Neural cell (in vitro differentiated cells): ENCODE measurements at regions not wholly inside any gene's neighbourhood (a gene's known extent, or its start where the extent isn't known, plus 50 kb on each side); places are given as distances from the start of the nearest gene placed in this dataset.

Experiments
- H2AFZ ChIP-seq: fragments of 200-600, 300-800 bp; sonication (generic), shearing (Covaris generic); 2 replicates; pipeline ENCODE4 v1.6.0; 2014; ENCODE audit warnings: low read depth, mild to moderate bottlenecking, antibody characterized with exemption, low read length, moderate library complexity
- H3F3A ChIP-seq: fragments of 200-600 bp; shearing (Covaris generic); 2 replicates; pipeline ENCODE4 v1.6.1; 2016; ENCODE audit warnings: mild to moderate bottlenecking, moderate library complexity, mixed read lengths, antibody characterized with exemption, low read length; ENCODE audit not compliant: insufficient read depth, poor library complexity, severe bottlenecking
- H3K27ac ChIP-seq: fragments of 200-600, 300-800 bp; sonication (generic), shearing (Covaris generic); 2 replicates; pipeline ENCODE4 v1.5.1; 2014; ENCODE audit warnings: mild to moderate bottlenecking, low read length, moderate library complexity
- H3K27me3 ChIP-seq: fragments of 300-800, 200-600 bp; sonication (generic), shearing (Covaris generic); 2 replicates; pipeline ENCODE4 v1.6.0; 2014; ENCODE audit warnings: mild to moderate bottlenecking, low read depth, low read length, moderate library complexity; ENCODE audit not compliant: insufficient read depth
- H3K36me3 ChIP-seq: fragments of 300-800, 200-600 bp; sonication (generic), shearing (Covaris generic); 2 replicates; pipeline ENCODE4 v1.5.1; 2014; ENCODE audit warnings: mild to moderate bottlenecking, antibody characterized with exemption, low read length, moderate library complexity; ENCODE audit not compliant: insufficient read depth
- H3K4me2 ChIP-seq: fragments of 300-800, 200-600 bp; sonication (generic), shearing (Covaris generic); 2 replicates; pipeline ENCODE4 v1.6.0; 2014; ENCODE audit warnings: mild to moderate bottlenecking, low read length
- H3K4me3 ChIP-seq: fragments of 300-800, 200-600 bp; sonication (generic), shearing (Covaris generic); 2 replicates; pipeline ENCODE4 v1.5.1; 2014; ENCODE audit warnings: mild to moderate bottlenecking, low read length, moderate library complexity
- H3K79me2 ChIP-seq: fragments of 200-600 bp; shearing (Covaris generic); replicated peaks from 2 replicates; pipeline ENCODE4 v1.6.0; 2014; ENCODE audit warnings: mild to moderate bottlenecking, low read length, moderate library complexity; ENCODE audit not compliant: insufficient read depth
- H3K9ac ChIP-seq: fragments of 300-800, 200-600 bp; sonication (generic), shearing (Covaris generic); 2 replicates; pipeline ENCODE4 v1.6.1; 2016; ENCODE audit warnings: mild to moderate bottlenecking, low read length, mixed read lengths
- H3K9me2 ChIP-seq: fragments of 200-600 bp; shearing (Covaris generic); 2 replicates; pipeline ENCODE4 v1.6.1; 2016; ENCODE audit warnings: mild to moderate bottlenecking, low read length, mixed read lengths; ENCODE audit not compliant: insufficient read depth
- H3K9me3 ChIP-seq: fragments of 200-600, 300-800 bp; sonication (generic), shearing (Covaris generic); 2 replicates; pipeline ENCODE4 v1.6.1; 2016; ENCODE audit warnings: mild to moderate bottlenecking, mixed run types, low read length, moderate library complexity, mixed read lengths
- H4K20me1 ChIP-seq: fragments of 200-600 bp; shearing (Covaris generic); 2 replicates; pipeline ENCODE4 v1.6.1; 2016; ENCODE audit warnings: mild to moderate bottlenecking, mixed run types; ENCODE audit not compliant: insufficient read depth
- CTCF ChIP-seq: fragments of 450-650 bp; IDR thresholded peaks from 2 replicates; pipeline ENCODE4 v1.5.1; 2014; ENCODE audit warnings: antibody characterized with exemption, mild to moderate bottlenecking, moderate library complexity; ENCODE audit not compliant: poor library complexity, severe bottlenecking
- EP300 ChIP-seq: fragments of 450-650 bp; conservative IDR thresholded peaks from 2 replicates; pipeline ENCODE4 v1.6.1; 2014; ENCODE audit warnings: antibody characterized with exemption, mild to moderate bottlenecking, moderate library complexity; ENCODE audit not compliant: poor library complexity, severe bottlenecking
- EZH2 ChIP-seq: fragments of 200-600, 300-800 bp; shearing (Covaris generic), sonication (generic); IDR thresholded peaks from 2 replicates; pipeline ENCODE4 v1.6.1; 2014; ENCODE audit warnings: antibody characterized with exemption, low read length, borderline replicate concordance, mild to moderate bottlenecking; ENCODE audit not compliant: insufficient read depth, poor library complexity, severe bottlenecking
- MXI1 ChIP-seq: fragments of 450-650 bp; conservative IDR thresholded peaks from 2 replicates; pipeline ENCODE4 v1.6.1; 2014; ENCODE audit warnings: antibody characterized with exemption, mild to moderate bottlenecking; ENCODE audit not compliant: poor library complexity, severe bottlenecking
- POLR2AphosphoS5 ChIP-seq: IDR thresholded peaks from 2 replicates; pipeline ENCODE4 v1.6.1; 2012
- RAD21 ChIP-seq: fragments of 450-650 bp; conservative IDR thresholded peaks from 2 replicates; pipeline ENCODE4 v1.6.1; 2014; ENCODE audit warnings: antibody characterized with exemption, mild to moderate bottlenecking, moderate library complexity
- SMC3 ChIP-seq: fragments of 450-650 bp; conservative IDR thresholded peaks from 2 replicates; pipeline ENCODE4 v1.6.1; 2014; ENCODE audit warnings: antibody characterized with exemption, mild to moderate bottlenecking, moderate library complexity; ENCODE audit not compliant: poor library complexity
- TAF1 ChIP-seq: IDR thresholded peaks from 2 replicates; pipeline ENCODE4 v1.6.1; 2012; ENCODE audit warnings: low read depth
- TF ChIP-seq, protein P1 (sequence below): IDR thresholded peaks from 2 replicates; pipeline ENCODE4 v1.6.1; 2012; ENCODE audit warnings: borderline replicate concordance

DNA sequence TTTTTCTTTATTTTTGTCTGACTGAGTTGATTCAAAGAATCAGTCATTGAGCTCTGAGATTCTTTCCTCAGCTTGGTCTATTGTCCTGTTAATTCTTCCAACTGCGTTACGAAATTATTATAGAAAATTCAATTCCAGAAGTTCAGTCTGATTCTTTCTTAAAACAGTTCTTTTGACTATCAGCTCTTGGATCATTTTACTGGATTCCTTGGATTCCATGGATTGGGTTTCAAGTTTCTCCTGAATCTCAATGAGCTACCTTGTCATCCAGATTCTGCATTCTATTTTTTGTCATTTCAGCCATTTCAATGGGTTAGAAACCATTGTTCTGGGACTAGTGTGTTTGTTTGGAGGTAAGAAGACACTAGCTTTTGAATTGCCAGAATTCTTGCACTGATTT is 169.3 kb downstream of the PCDH20 start:
- Histone ChIP-seq H3F3A (no peaks in the 10 kb centered on the region), H3K79me2 (no peaks in the 10 kb centered on the region), H3K36me3 (no peaks in the 10 kb centered on the region), H3K9me2 (no peaks in the 10 kb centered on the region), H2AFZ (no peak overlapping the region), H3K4me2 (no peak overlapping the region), H3K4me3 (no peak overlapping the region), H3K9ac (no peak overlapping the region), H3K9me3 (no peaks in the 10 kb centered on the region), H3K27ac (no peak overlapping the region), H3K27me3 (no peaks in the 10 kb centered on the region), H4K20me1 (no peaks in the 10 kb centered on the region)
- TF ChIP-seq CTCF (no peak), EP300 (no peak), SMC3 (no peak), EZH2 (no peak), TAF1 (no peak), RAD21 (no peak), POLR2AphosphoS5 (no peak), MXI1 (no peak)
- TF ChIP-seq, protein P1, sequence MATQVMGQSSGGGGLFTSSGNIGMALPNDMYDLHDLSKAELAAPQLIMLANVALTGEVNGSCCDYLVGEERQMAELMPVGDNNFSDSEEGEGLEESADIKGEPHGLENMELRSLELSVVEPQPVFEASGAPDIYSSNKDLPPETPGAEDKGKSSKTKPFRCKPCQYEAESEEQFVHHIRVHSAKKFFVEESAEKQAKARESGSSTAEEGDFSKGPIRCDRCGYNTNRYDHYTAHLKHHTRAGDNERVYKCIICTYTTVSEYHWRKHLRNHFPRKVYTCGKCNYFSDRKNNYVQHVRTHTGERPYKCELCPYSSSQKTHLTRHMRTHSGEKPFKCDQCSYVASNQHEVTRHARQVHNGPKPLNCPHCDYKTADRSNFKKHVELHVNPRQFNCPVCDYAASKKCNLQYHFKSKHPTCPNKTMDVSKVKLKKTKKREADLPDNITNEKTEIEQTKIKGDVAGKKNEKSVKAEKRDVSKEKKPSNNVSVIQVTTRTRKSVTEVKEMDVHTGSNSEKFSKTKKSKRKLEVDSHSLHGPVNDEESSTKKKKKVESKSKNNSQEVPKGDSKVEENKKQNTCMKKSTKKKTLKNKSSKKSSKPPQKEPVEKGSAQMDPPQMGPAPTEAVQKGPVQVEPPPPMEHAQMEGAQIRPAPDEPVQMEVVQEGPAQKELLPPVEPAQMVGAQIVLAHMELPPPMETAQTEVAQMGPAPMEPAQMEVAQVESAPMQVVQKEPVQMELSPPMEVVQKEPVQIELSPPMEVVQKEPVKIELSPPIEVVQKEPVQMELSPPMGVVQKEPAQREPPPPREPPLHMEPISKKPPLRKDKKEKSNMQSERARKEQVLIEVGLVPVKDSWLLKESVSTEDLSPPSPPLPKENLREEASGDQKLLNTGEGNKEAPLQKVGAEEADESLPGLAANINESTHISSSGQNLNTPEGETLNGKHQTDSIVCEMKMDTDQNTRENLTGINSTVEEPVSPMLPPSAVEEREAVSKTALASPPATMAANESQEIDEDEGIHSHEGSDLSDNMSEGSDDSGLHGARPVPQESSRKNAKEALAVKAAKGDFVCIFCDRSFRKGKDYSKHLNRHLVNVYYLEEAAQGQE, result no peak

DNA sequence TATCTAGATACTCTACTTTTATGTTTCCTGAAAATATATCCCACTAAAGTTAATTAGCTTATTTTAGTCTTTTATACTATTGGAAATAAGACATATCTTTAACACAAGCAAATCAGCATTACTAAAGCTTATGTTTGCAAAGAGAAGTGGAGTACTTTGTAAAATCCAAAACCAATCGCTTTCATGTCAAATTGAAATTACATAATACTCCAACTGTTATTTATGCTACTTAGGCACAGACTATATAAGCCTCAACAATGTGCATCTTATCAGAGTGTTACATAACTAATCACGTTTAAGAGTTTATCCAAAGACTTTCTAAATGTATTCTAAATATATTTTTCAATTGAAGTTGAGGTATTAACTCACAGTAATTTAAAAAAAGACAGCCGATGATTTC is 200.0 kb downstream of the PCDH20 start:
- no peaks in the 10 kb centered on the region for H3F3A ChIP-seq
- no peaks in the 10 kb centered on the region for H3K9me2 ChIP-seq
- no peak overlapping the region for H3K4me3 ChIP-seq
- no peak overlapping the region for H3K4me2 ChIP-seq
- H3K27me3 ChIP-seq, result no peaks in the 10 kb centered on the region
- H3K9ac ChIP-seq, result no peak overlapping the region
- no peaks in the 10 kb centered on the region for H3K79me2 ChIP-seq
- no peak overlapping the region for H3K27ac ChIP-seq
- H4K20me1 ChIP-seq, result no peaks in the 10 kb centered on the region
- no peak overlapping the region for H2AFZ ChIP-seq
- TF ChIP-seq MXI1 (no peak), SMC3 (no peak), RAD21 (no peak), CTCF (no peak), POLR2AphosphoS5 (no peak), TAF1 (no peak), EZH2 (no peak), EP300 (no peak)
- TF ChIP-seq, protein P1, result no peak
- H3K36me3 ChIP-seq, result no peaks in the 10 kb centered on the region
- peaks cover 3% of the 10 kb centered on the region for H3K9me3 ChIP-seq
